Fibroblast of mammary gland (primary cell): ENCODE measurements at regions not wholly inside any gene's neighbourhood (a gene's known extent, or its start where the extent isn't known, plus 50 kb on each side); places are given as distances from the start of the nearest gene placed in this dataset.
A peak's percentile ranks its signal among the peaks of the same experiment; 100 is the strongest.

Experiments
- DNase-seq: peaks from one replicate; pipeline ENCODE4 v3.0.0-alpha.2; 2010; ENCODE audit warnings: low read depth
- H3K4me3 ChIP-seq: 2 replicates; pipeline ENCODE4 v1.5.1; 2011; ENCODE audit warnings: low read depth, mild to moderate bottlenecking, low read length, moderate library complexity; ENCODE audit not compliant: control insufficient read depth
- TF ChIP-seq, protein P1 (sequence below): conservative IDR thresholded peaks from 2 replicates; pipeline ENCODE4 v1.5.1; 2011; ENCODE audit warnings: low read depth, low read length, inconsistent platforms; ENCODE audit not compliant: control insufficient read depth, insufficient read depth

DNA sequence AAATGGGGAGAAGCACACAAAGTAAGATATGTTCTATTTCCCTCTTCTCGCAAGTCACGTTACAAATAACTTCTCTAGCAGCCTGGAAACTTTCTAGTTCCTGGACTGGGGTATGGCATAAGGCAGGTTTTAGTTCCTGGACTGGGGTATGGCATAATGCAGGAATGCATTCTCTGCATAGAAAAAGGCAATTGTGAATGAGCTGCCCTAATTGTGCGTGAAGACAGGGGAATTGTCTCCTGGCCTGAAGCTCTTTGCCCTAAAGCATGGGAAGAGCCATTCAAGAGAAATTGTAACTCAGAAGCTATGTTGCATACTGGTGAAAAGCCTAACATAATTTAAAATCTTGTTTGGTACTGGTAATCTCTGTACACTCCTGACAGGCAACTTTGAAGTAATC is 54.3 kb upstream of the CBLB start:
- H3K4me3 ChIP-seq = no peak overlapping the region
- TF ChIP-seq, protein P1, sequence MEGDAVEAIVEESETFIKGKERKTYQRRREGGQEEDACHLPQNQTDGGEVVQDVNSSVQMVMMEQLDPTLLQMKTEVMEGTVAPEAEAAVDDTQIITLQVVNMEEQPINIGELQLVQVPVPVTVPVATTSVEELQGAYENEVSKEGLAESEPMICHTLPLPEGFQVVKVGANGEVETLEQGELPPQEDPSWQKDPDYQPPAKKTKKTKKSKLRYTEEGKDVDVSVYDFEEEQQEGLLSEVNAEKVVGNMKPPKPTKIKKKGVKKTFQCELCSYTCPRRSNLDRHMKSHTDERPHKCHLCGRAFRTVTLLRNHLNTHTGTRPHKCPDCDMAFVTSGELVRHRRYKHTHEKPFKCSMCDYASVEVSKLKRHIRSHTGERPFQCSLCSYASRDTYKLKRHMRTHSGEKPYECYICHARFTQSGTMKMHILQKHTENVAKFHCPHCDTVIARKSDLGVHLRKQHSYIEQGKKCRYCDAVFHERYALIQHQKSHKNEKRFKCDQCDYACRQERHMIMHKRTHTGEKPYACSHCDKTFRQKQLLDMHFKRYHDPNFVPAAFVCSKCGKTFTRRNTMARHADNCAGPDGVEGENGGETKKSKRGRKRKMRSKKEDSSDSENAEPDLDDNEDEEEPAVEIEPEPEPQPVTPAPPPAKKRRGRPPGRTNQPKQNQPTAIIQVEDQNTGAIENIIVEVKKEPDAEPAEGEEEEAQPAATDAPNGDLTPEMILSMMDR = no peak

GRCh38 chr3:105927741-105928140 is 58.9 kb upstream of the CBLB start:
- no peak overlapping the region for H3K4me3 ChIP-seq
- TF ChIP-seq, protein P1 = no peak
- DNase-seq = no peak

More for the DNA sequence above, 54.3 kb upstream of the CBLB start:
- DNase-seq = no peak

- TF ChIP-seq, protein P1 = no peak
- no peak overlapping the region for H3K4me3 ChIP-seq
- no peak for DNase-seq
These were observed 61.9 kb upstream of the CBLB start for GRCh38 chr3:105930733-105931132.

DNA sequence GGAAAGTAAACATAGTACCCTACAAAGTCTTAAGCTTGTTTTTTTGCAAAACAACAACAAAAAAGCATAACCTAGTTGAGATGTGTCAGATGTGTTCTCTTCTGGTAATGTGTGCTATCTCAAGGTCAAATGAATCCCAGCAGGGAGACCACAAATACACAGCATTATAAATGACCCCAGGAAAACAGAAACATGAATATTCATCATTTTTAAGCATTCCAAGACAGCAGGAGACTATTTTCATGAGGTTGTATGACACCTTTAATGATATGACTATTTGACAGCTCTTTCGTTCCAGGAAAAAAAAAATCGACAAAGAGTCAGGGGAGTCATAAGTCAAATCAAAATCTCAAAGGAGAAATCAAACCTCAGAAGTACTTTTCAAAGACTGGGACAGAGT is 62.7 kb upstream of the CBLB start:
- DNase-seq = no peak
- TF ChIP-seq, protein P1 = no peak
- H3K4me3 ChIP-seq = no peak overlapping the region

GRCh38 chr3:105933871-105934270 is 65.1 kb upstream of the CBLB start:
- TF ChIP-seq, protein P1 = no peak
- DNase-seq = peak; percentile 14
- no peak overlapping the region for H3K4me3 ChIP-seq

GRCh38 chr3:105938101-105938500 is 69.3 kb upstream of the CBLB start:
- DNase-seq = peak; percentile 55
- H3K4me3 ChIP-seq = no peak overlapping the region

More at GRCh38 chr3:105938101-105938500, 69.3 kb upstream of the CBLB start:
- TF ChIP-seq, protein P1 = no peak
